K562 (cell line): ENCODE measurements at regions not wholly inside any gene's neighbourhood (a gene's known extent, or its start where the extent isn't known, plus 50 kb on each side); places are given as distances from the start of the nearest gene placed in this dataset.

ENCODE experiments used
- ATAC-seq: fragments of 200-7000 bp; cut with Tn5 transposase; 3 replicates; pipeline ENCODE4 v1.9.1; 2020; ENCODE audit warnings: moderate library complexity
- BruUV-seq: library from RNA; stranded (reverse); fragments of 400-500 nt; replicated peaks from 2 replicates; lab custom pipeline; 2021; lab: Mats Ljungman, UMichigan
- CTCF ChIA-PET: fragments of 300-600 bp; formaldehyde crosslinking; extraction: SDS; loops from one replicate; lab custom pipeline; 2021; ENCODE audit warnings: low intra/inter-chr PET ratio; lab: Yijun Ruan, JAX
- POLR2A ChIA-PET: fragments of 300-600, 350-650 bp; sonication (Branson Sonifier 250); formaldehyde crosslinking; extraction: SDS; loops from one replicate; lab custom pipeline; 2021; ENCODE audit warnings: antibody characterized with exemption, inconsistent platforms; lab: Yijun Ruan, JAX
- DNase-seq, 4 experiments: peaks; one replicate each; pipeline versions ENCODE4 v3.0.0 to v3.0.0-alpha.2; 2011 to 2018; ENCODE audit warnings: low spot score in 3 of 4, mixed read lengths in 3 of 4; ENCODE audit errors: extremely low read depth in 1 of 4
- FAIRE-seq: peaks from 2 replicates; lab custom pipeline; 2011; peaks lifted over from hg19 to GRCh38; lab: Jason Lieb, UNC
- H2AFZ ChIP-seq: 2 replicates; pipeline ENCODE4 v1.6.0; 2011; ENCODE audit warnings: low read depth, low read length, control low read depth, inconsistent platforms
- H3K27ac ChIP-seq: fragments of 200-600 bp; 3 replicates; pipeline ENCODE4 v1.8.0; 2011; ENCODE audit warnings: low read depth, mild to moderate bottlenecking, control low read depth, inconsistent platforms, low read length, moderate library complexity, mixed read lengths; ENCODE audit errors: extremely low read depth
- H3K27me3 ChIP-seq, 2 experiments: fragments of 300-600 bp in 1 of 2; 2 replicates in 1 of 2; 3 replicates in 1 of 2; pipeline versions ENCODE4 v1.6.0 to v1.8.0; 2011; ENCODE audit warnings: inconsistent platforms in 2 of 2, low read length in 2 of 2, mild to moderate bottlenecking in 1 of 2, mixed read lengths in 1 of 2, moderate library complexity in 1 of 2; ENCODE audit not compliant: control insufficient read depth in 2 of 2, insufficient read depth in 2 of 2
- H3K36me3 ChIP-seq: fragments of 300-600 bp; 3 replicates; pipeline ENCODE4 v1.8.0; 2011; ENCODE audit warnings: mild to moderate bottlenecking, low read length, inconsistent platforms; ENCODE audit not compliant: control insufficient read depth, insufficient read depth
- H3K4me1 ChIP-seq, 2 experiments: fragments of 200-600 bp in 1 of 2; replicated peaks in 1 of 2; 2 replicates in 1 of 2; 3 replicates in 1 of 2; pipeline versions ENCODE4 v1.5.1 to v1.8.0; 2011; ENCODE audit warnings: inconsistent platforms in 2 of 2, low read length in 2 of 2, mild to moderate bottlenecking in 1 of 2, mixed read lengths in 1 of 2, moderate library complexity in 1 of 2; ENCODE audit not compliant: control insufficient read depth in 2 of 2, insufficient read depth in 2 of 2
- H3K4me2 ChIP-seq: 2 replicates; pipeline ENCODE4 v1.6.1; 2011; ENCODE audit warnings: low read length, control low read depth, inconsistent platforms, mixed read lengths; ENCODE audit not compliant: insufficient read depth
- H3K4me3 ChIP-seq: fragments of 200-600 bp; sonication (generic), shearing (Covaris generic); 2 replicates; pipeline ENCODE4 v1.5.1; 2016; ENCODE audit warnings: control low read depth, inconsistent platforms
- H3K79me2 ChIP-seq: fragments of 200-600 bp; 3 replicates; pipeline ENCODE4 v1.8.0; 2011; ENCODE audit warnings: low read length, inconsistent platforms; ENCODE audit not compliant: control insufficient read depth, insufficient read depth
- H3K9ac ChIP-seq, 2 experiments: 2 replicates each; pipeline versions ENCODE4 v1.6.0 to v1.6.1; 2011; ENCODE audit warnings: low read depth in 2 of 2, low read length in 2 of 2, control low read depth in 1 of 2, inconsistent platforms in 1 of 2, mild to moderate bottlenecking in 1 of 2, mixed read lengths in 1 of 2; ENCODE audit not compliant: insufficient read depth in 1 of 2
- H3K9me1 ChIP-seq: one replicate; pipeline ENCODE4 v1.6.0; 2011; ENCODE audit warnings: inconsistent platforms, mild to moderate bottlenecking, low read length, moderate library complexity; ENCODE audit not compliant: control insufficient read depth, insufficient read depth
- H3K9me3 ChIP-seq: replicated peaks from 2 replicates; pipeline ENCODE4 v1.5.1; 2011; ENCODE audit warnings: low read depth, low read length, inconsistent platforms; ENCODE audit not compliant: control insufficient read depth, insufficient read depth
- H4K20me1 ChIP-seq: replicated peaks from 2 replicates; pipeline ENCODE4 v1.6.1; 2011; ENCODE audit warnings: low read length, inconsistent platforms, mixed read lengths; ENCODE audit not compliant: control insufficient read depth, insufficient read depth
- CTBP1 ChIP-seq: fragments of 450-650 bp; IDR thresholded peaks from 2 replicates; pipeline ENCODE4 v1.6.1; 2016; ENCODE audit warnings: borderline replicate concordance
- FOXO4 ChIP-seq: fragments of 450-650 bp; formaldehyde crosslinking; IDR thresholded peaks from 2 replicates; pipeline ENCODE4 v1.4.0; 2020; ENCODE audit warnings: mild to moderate bottlenecking, moderate library complexity
- GABPB1 ChIP-seq: sonication (generic); formaldehyde crosslinking; IDR thresholded peaks from 2 replicates; pipeline ENCODE4 v1.8.0; 2022; ENCODE audit warnings: mild to moderate bottlenecking, missing genetic modification reagents
- GMEB1 ChIP-seq: fragments of 250-450 bp; sonication (Bioruptor Pico); IDR thresholded peaks from 2 replicates; pipeline ENCODE4 v1.4.0; 2020; ENCODE audit warnings: mild to moderate bottlenecking
- HDAC3 ChIP-seq: fragments of 450-650 bp; IDR thresholded peaks from 2 replicates; pipeline ENCODE4 v1.6.1; 2018; ENCODE audit warnings: borderline replicate concordance, mild to moderate bottlenecking, moderate library complexity; ENCODE audit not compliant: partially characterized antibody
- HIVEP1 ChIP-seq: fragments of 250-450 bp; sonication (Bioruptor Pico); IDR thresholded peaks from 2 replicates; pipeline ENCODE4 v1.4.0; 2020; ENCODE audit warnings: mild to moderate bottlenecking
- MYBL2 ChIP-seq, 2 experiments: fragments of 450-650 bp in 1 of 2; sonication (generic) in 1 of 2; formaldehyde crosslinking in 1 of 2; IDR thresholded peaks; 2 replicates each; pipeline versions ENCODE4 v1.6.1 to v1.8.1; 2017 to 2022; ENCODE audit warnings: borderline replicate concordance in 1 of 2, inconsistent platforms in 1 of 2, low read depth in 1 of 2, mild to moderate bottlenecking in 1 of 2, missing genetic modification reagents in 1 of 2, moderate library complexity in 1 of 2
- NFXL1 ChIP-seq: fragments of 450-650 bp; formaldehyde crosslinking; IDR thresholded peaks from 2 replicates; pipeline ENCODE4 v1.4.0; 2021; ENCODE audit warnings: mild to moderate bottlenecking
- PREB ChIP-seq: sonication (generic); formaldehyde crosslinking; IDR thresholded peaks from 2 replicates; pipeline ENCODE4 v1.8.1; 2023; ENCODE audit warnings: mild to moderate bottlenecking, missing genetic modification reagents
- RB1 ChIP-seq: fragments of 450-650 bp; IDR thresholded peaks from 2 replicates; pipeline ENCODE4 v1.6.1; 2017; ENCODE audit warnings: low read depth, mild to moderate bottlenecking
- RBBP5 ChIP-seq: fragments of 200-600 bp; sonication (generic); IDR thresholded peaks from 2 replicates; pipeline ENCODE4 v1.6.1; 2012; ENCODE audit warnings: borderline replicate concordance, mild to moderate bottlenecking, low read length, control low read depth, inconsistent platforms; ENCODE audit not compliant: insufficient read depth, poor library complexity, severe bottlenecking
- TBL1XR1 ChIP-seq, 2 experiments: IDR thresholded peaks; 2 replicates each; pipeline ENCODE4 v1.6.1; 2012; ENCODE audit warnings: improper control_type of control experiment in 2 of 2, low read length in 2 of 2, mild to moderate bottlenecking in 1 of 2
- TEAD1 ChIP-seq, 2 experiments: fragments of 450-650 bp in 1 of 2; sonication (generic) in 1 of 2; formaldehyde crosslinking; IDR thresholded peaks; 2 replicates each; pipeline versions ENCODE4 v1.4.0 to v1.8.0; 2020 to 2022; ENCODE audit warnings: mild to moderate bottlenecking in 2 of 2, missing genetic modification reagents in 1 of 2
- ZBTB1 ChIP-seq: sonication (generic); formaldehyde crosslinking; IDR thresholded peaks from 2 replicates; pipeline ENCODE4 v1.8.1; 2023; ENCODE audit warnings: missing genetic modification reagents, low read depth, mild to moderate bottlenecking, borderline replicate concordance
- ZNF511 ChIP-seq: sonication (generic); formaldehyde crosslinking; IDR thresholded peaks from 2 replicates; pipeline ENCODE4 v1.8.0; 2022; ENCODE audit warnings: mild to moderate bottlenecking, missing genetic modification reagents
- ZNF561 ChIP-seq: fragments of 450-650 bp; formaldehyde crosslinking; conservative IDR thresholded peaks from 2 replicates; pipeline ENCODE4 v1.4.0; 2020; ENCODE audit warnings: mild to moderate bottlenecking, moderate library complexity
- WGBS: fragments of 100-300 bp; shearing (Covaris generic); methylation state at CpG from one replicate; pipeline ENCODE4 v1.1.6; 2016; ENCODE audit warnings: low coverage, mixed read lengths; ENCODE audit not compliant: insufficient coverage; ENCODE audit errors: missing lambda C conversion rate; 5-methylcytosine and 5-hydroxymethylcytosine counted together
- in situ Hi-C: fragments of 300-500 bp; cut with MboI; formaldehyde crosslinking; loops from 4 replicates; pipeline ENCODE4 v1.15.0; 2018; ENCODE audit warnings: inconsistent platforms, mixed read lengths
- intact Hi-C: fragments of 100-400 bp; cut with micrococcal nuclease; formaldehyde crosslinking; loops from 2 replicates; pipeline ENCODE4 v1.14.2; 2022

- POLR2A ChIA-PET, result no interaction called here
- ATAC-seq (no peak), DNase-seq (no peak), FAIRE-seq (no peak)
- no peaks in the 10 kb centered on the region for H3K4me1 ChIP-seq
- BruUV-seq, result no TSS peak
- H3K4me3 ChIP-seq, result no peak overlapping the region
- peaks cover 0 to 19% of the 10 kb centered on the region in 2 experiments; a peak in 2 of 5 replicates for H3K27me3 ChIP-seq
- 0% methylated on average over 5 of the region's 5 CpGs for WGBS
- no peak overlapping the region for H3K4me2 ChIP-seq
- H4K20me1 ChIP-seq, result no peaks in the 10 kb centered on the region
- no peak overlapping the region for H3K9ac ChIP-seq
- in situ Hi-C loops (no loop called here), intact Hi-C loops (no loop called here)
- no peaks in the 10 kb centered on the region for H3K79me2 ChIP-seq
- no peak overlapping the region for H2AFZ ChIP-seq
- H3K36me3 ChIP-seq, result no peaks in the 10 kb centered on the region
- H3K9me1 ChIP-seq, result no peaks in the 10 kb centered on the region
- CTCF ChIA-PET, result no interaction called here
- H3K9me3 ChIP-seq, result no peaks in the 10 kb centered on the region
- no peak overlapping the region for H3K27ac ChIP-seq
- TF ChIP-seq RB1 (no peak), HDAC3 (no peak), ZNF511 (CRISPR knock-in tag) (no peak), ZNF561 (CRISPR knock-in tag) (no peak), GABPB1 (CRISPR knock-in tag) (no peak), TBL1XR1 (IDR thresholded peaks at IDR 0.05; ENCODE audit: low read length in 2 of 2) (no peak), GMEB1 (no peak), PREB (CRISPR knock-in tag) (no peak), ZBTB1 (CRISPR knock-in tag) (no peak), NFXL1 (CRISPR knock-in tag) (no peak), HIVEP1 (no peak), TEAD1 (CRISPR knock-in tag; IDR thresholded peaks at IDR 0.05) (no peak), RBBP5 (no peak), MYBL2 (IDR thresholded peaks at IDR 0.05; ENCODE audit: low read depth) (no peak), MYBL2 (CRISPR knock-in tag; IDR thresholded peaks at IDR 0.05; ENCODE audit: borderline replicate concordance) (no peak), FOXO4 (CRISPR knock-in tag) (no peak), CTBP1 (no peak)
Measured at GRCh38 chr20:60100780-60101179, 142.6 kb downstream of the CDH26 start.
